ENCODE measurements at regions not wholly inside any gene's neighbourhood (a gene's known extent, or its start where the extent isn't known, plus 50 kb on each side); places are given as distances from the start of the nearest gene placed in this dataset.
"Not testable (repeated sequence)": the region's sequence is repeated elsewhere in the genome, so short reads cannot be mapped to it uniquely, and the experiment has no call there.

DNA sequence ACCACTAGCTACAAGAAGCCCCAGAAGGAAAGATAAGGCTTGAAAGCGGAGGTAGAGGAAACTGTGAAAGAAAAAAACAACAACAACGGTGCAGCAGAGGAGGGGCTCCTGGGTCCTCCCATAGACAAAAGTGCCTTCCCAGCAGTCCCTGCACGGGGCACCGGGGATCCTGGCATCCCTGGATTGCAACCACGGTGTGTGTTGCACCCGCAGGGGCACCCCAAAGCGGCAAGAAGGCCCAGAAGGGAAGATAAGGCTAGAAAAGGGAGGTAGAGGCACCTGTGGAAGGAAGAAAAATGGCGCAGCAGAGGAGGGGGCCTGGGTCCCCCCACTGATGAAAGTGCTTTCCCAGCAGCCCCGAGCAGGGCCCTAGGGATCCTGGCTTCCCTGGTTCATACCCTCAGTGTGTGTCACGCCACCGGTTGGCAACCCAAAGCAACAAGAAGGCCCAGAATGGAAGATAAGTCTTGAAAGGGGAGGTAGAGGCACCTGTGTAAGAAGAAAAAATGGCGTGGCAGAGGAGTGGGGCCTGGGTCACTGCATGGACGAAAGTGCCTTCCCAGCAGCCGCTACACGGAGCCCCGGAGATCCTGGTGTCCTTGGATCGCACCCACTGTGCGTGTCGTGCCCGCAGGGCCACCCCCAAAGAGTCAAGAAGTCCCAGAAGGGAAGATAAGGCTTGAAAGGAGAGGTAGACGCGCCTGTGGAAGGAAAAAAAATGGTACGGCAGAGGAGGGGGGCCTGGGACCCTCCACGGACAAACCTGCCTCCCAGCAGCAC, 281.0 kb downstream of the ALG10 start:
- no peaks in the 10 kb centered on the region for H3K9me3 ChIP-seq (ENCODE audit: insufficient read depth, low read length)
- no peak for TF ChIP-seq ZNF274 (IDR thresholded peaks at IDR 0.05; ENCODE audit: low read depth, low read length)
- TF ChIP-seq SUZ12 (IDR thresholded peaks at IDR 0.05; ENCODE audit: extremely low read depth, insufficient read depth, insufficient read length): no peak
- TF ChIP-seq YY1 (IDR thresholded peaks at IDR 0.05; ENCODE audit: insufficient read depth, insufficient read length): no peak
- H3K36me3 ChIP-seq (ENCODE audit: insufficient read depth, insufficient read length, low read length): no peaks in the 10 kb centered on the region
- H3K4me1 ChIP-seq (ENCODE audit: insufficient read depth, insufficient read length): no peaks in the 10 kb centered on the region
- H3K4me3 ChIP-seq (ENCODE audit: insufficient read length, low read depth): no peak overlapping the region
- peaks cover 22% of the 10 kb centered on the region for H3K27me3 ChIP-seq (ENCODE audit: insufficient read depth, insufficient read length)
- no peak for DNase-seq (ENCODE audit: low read depth, low spot score)
- H3K9ac ChIP-seq (ENCODE audit: insufficient read length, low read depth): no peak overlapping the region

- Histone ChIP-seq H3K36me3 (ENCODE audit: insufficient read depth, insufficient read length, low read length) (no peaks in the 10 kb centered on the region), H3K9me3 (ENCODE audit: insufficient read depth, low read length) (no peaks in the 10 kb centered on the region), H3K27me3 (ENCODE audit: insufficient read depth, insufficient read length) (peaks cover 20% of the 10 kb centered on the region), H3K9ac (ENCODE audit: insufficient read length, low read depth) (no peak overlapping the region), H3K4me1 (ENCODE audit: insufficient read depth, insufficient read length) (no peaks in the 10 kb centered on the region), H3K4me3 (ENCODE audit: insufficient read length, low read depth) (no peak overlapping the region)
- TF ChIP-seq YY1 (IDR thresholded peaks at IDR 0.05; ENCODE audit: insufficient read depth, insufficient read length) (no peak), SUZ12 (IDR thresholded peaks at IDR 0.05; ENCODE audit: extremely low read depth, insufficient read depth, insufficient read length) (no peak), ZNF274 (IDR thresholded peaks at IDR 0.05; ENCODE audit: low read depth, low read length) (no peak)
- no peak for DNase-seq (ENCODE audit: low read depth, low spot score)
Observed at GRCh38 chr12:34304001-34304400, 281.7 kb downstream of the ALG10 start.

DNA sequence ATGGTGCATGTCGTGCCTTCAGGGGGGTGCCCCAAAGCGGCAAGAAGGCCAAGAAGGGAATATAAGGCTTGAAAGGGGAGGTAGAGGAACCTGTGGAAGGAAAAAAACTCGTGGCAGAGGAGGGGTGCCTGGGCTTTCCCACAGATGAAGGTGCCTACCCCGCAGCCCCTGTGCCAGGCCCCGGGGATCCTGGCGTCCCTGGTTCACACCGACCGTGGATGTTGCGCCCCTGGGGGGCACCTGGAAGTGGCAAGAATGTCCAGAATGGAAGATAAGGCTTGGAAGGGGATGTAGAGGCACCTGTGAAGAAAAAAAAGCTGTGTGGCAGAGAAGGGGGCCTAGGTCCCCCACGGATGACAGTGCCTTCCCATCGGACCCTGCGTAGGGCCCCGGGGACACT, 282.2 kb downstream of the ALG10 start:
- H3K4me1 ChIP-seq (ENCODE audit: insufficient read depth, insufficient read length): no peaks in the 10 kb centered on the region
- H3K9me3 ChIP-seq (ENCODE audit: insufficient read depth, low read length): no peaks in the 10 kb centered on the region
- H3K27me3 ChIP-seq (ENCODE audit: insufficient read depth, insufficient read length): peaks cover 20% of the 10 kb centered on the region
- no peak for DNase-seq (ENCODE audit: low read depth, low spot score)
- no peak for TF ChIP-seq YY1 (IDR thresholded peaks at IDR 0.05; ENCODE audit: insufficient read depth, insufficient read length)
- TF ChIP-seq ZNF274 (IDR thresholded peaks at IDR 0.05; ENCODE audit: low read depth, low read length): no peak
- no peak for TF ChIP-seq SUZ12 (IDR thresholded peaks at IDR 0.05; ENCODE audit: extremely low read depth, insufficient read depth, insufficient read length)
- no peak overlapping the region for H3K4me3 ChIP-seq (ENCODE audit: insufficient read length, low read depth)
- no peaks in the 10 kb centered on the region for H3K36me3 ChIP-seq (ENCODE audit: insufficient read depth, insufficient read length, low read length)
- H3K9ac ChIP-seq (ENCODE audit: insufficient read length, low read depth): no peak overlapping the region

DNA sequence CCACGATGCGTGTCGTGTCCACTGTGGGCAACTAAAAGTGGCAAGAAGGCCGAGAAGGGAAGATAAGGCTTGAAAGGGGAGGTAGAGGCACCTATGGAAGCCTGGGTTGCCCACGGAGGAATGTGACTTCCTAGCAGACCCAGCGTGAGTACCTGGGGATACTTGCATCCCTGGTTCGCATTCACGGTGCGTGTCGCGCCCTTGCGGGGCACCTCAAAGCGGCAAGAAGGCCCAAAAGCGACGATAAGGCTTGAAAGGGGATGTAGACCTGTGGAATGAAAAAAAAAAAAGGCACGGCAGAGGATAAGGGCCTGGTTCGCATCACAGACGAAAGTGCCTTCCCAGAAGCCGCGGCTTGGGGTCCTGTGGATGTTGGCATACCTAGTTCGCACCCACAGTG, 282.9 kb downstream of the ALG10 start:
- no peak for DNase-seq (ENCODE audit: low read depth, low spot score)
- Histone ChIP-seq H3K9ac (ENCODE audit: insufficient read length, low read depth) (no peak overlapping the region), H3K9me3 (ENCODE audit: insufficient read depth, low read length) (no peaks in the 10 kb centered on the region), H3K27me3 (ENCODE audit: insufficient read depth, insufficient read length) (peaks cover 20% of the 10 kb centered on the region), H3K4me3 (ENCODE audit: insufficient read length, low read depth) (no peak overlapping the region), H3K36me3 (ENCODE audit: insufficient read depth, insufficient read length, low read length) (no peaks in the 10 kb centered on the region), H3K4me1 (ENCODE audit: insufficient read depth, insufficient read length) (no peaks in the 10 kb centered on the region)
- TF ChIP-seq YY1 (IDR thresholded peaks at IDR 0.05; ENCODE audit: insufficient read depth, insufficient read length): no peak
- no peak for TF ChIP-seq ZNF274 (IDR thresholded peaks at IDR 0.05; ENCODE audit: low read depth, low read length)
- no peak for TF ChIP-seq SUZ12 (IDR thresholded peaks at IDR 0.05; ENCODE audit: extremely low read depth, insufficient read depth, insufficient read length)

DNA sequence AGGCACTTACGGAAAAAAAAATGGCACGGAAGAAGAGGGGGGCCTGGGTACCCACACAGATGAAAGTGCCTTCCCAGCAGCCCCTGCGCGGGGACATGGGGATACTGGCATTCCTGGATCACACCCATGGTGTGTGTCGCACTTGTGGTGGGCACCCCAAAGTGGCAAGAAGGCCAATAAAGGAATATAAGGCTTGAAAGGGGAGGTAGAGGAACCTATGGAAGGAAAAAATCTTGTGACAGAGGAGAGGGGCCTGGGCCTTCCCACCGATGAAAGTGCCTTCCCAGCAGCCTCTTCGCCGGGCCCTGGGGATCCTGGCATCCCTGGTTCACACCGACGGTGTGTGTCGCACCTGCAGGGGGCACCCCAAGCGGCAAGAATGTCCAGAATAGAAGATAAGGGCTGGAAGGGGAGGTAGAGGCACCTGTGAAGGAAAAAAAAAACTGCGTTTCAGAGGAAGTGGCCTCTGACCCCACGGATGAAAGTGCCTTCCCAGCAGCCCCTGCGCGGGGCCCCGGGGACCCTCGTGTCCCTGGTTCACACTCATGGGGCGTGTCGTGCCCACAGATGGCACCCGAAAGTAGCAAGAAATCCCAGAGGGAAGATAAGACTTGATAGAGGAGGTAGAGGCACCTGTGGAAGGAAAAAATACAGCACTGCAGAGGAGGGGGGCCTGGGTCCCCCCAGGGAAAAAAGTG, 284.0 kb downstream of the ALG10 start:
- Histone ChIP-seq H3K4me3 (ENCODE audit: insufficient read length, low read depth) (no peak overlapping the region), H3K27me3 (ENCODE audit: insufficient read depth, insufficient read length) (peaks cover 20% of the 10 kb centered on the region), H3K36me3 (ENCODE audit: insufficient read depth, insufficient read length, low read length) (no peaks in the 10 kb centered on the region), H3K4me1 (ENCODE audit: insufficient read depth, insufficient read length) (no peaks in the 10 kb centered on the region), H3K9ac (ENCODE audit: insufficient read length, low read depth) (no peak overlapping the region), H3K9me3 (ENCODE audit: insufficient read depth, low read length) (no peaks in the 10 kb centered on the region)
- no peak for DNase-seq (ENCODE audit: low read depth, low spot score)
- TF ChIP-seq YY1 (IDR thresholded peaks at IDR 0.05; ENCODE audit: insufficient read depth, insufficient read length) (no peak), SUZ12 (IDR thresholded peaks at IDR 0.05; ENCODE audit: extremely low read depth, insufficient read depth, insufficient read length) (no peak), ZNF274 (IDR thresholded peaks at IDR 0.05; ENCODE audit: low read depth, low read length) (no peak)

DNA sequence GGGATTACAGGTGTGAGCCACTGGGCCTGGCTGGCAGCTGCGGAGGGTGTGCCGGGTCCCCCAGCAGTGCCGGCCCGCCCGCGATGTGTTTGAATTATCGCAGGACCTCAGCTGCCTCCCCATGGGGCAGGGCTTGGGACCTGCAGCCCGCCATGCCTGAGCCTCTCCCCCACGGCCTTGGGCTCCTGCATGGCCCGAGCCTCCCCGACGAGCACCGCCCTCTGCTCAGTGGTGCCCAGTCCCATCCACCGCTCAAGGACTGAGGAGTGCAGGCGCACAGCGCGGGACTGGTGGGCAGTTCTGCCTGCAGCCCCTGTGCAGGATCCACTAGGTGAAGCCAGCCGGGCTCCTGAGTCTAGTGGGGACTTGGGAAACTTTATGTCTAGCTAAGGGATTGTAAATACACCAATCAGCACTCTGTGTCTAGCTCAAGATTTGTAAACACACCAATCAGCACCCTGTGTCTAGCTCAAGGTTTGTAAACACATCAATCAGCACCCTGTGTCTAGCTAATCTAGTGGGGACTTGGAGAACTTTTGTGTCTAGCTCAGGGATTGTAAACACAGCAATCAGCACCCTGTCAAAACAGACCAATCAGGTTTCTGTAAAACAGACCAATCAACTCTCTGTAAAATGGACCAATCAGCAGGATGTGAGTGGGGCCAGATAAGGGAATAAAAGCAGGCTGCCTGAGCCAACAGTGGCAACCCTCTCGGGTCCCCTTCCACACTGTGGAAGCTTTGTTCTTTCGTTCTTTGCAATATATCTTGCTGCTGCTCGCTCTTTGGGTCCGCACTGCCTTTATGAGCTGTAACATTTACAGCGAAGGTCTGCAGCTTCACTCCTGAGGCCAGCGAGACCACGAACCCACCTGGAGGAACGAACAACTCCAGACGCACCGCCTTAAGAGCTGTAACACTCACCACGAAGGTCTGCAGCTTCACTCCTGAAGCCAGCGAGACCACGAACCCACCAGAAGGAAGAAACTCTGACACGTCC, 287.8 kb downstream of the ALG10 start:
- not testable (repeated sequence) for H3K4me1 ChIP-seq (ENCODE audit: insufficient read depth, insufficient read length); H3K9me3 ChIP-seq (ENCODE audit: insufficient read depth, low read length); H3K36me3 ChIP-seq (ENCODE audit: insufficient read depth, insufficient read length, low read length); DNase-seq (ENCODE audit: low read depth, low spot score); H3K9ac ChIP-seq (ENCODE audit: insufficient read length, low read depth); H3K4me3 ChIP-seq (ENCODE audit: insufficient read length, low read depth)
- peaks cover 40% of the 10 kb centered on the region for H3K27me3 ChIP-seq (ENCODE audit: insufficient read depth, insufficient read length)

- Histone ChIP-seq H3K36me3 (ENCODE audit: insufficient read depth, insufficient read length, low read length) (no peaks in the 10 kb centered on the region), H3K27me3 (ENCODE audit: insufficient read depth, insufficient read length) (peaks cover 49% of the 10 kb centered on the region), H3K9ac (ENCODE audit: insufficient read length, low read depth) (no peak overlapping the region), H3K9me3 (ENCODE audit: insufficient read depth, low read length) (no peaks in the 10 kb centered on the region), H3K4me1 (ENCODE audit: insufficient read depth, insufficient read length) (no peaks in the 10 kb centered on the region), H3K4me3 (ENCODE audit: insufficient read length, low read depth) (no peak overlapping the region)
- TF ChIP-seq SUZ12 (IDR thresholded peaks at IDR 0.05; ENCODE audit: extremely low read depth, insufficient read depth, insufficient read length) (no peak), ZNF274 (IDR thresholded peaks at IDR 0.05; ENCODE audit: low read depth, low read length) (no peak), YY1 (IDR thresholded peaks at IDR 0.05; ENCODE audit: insufficient read depth, insufficient read length) (no peak)
- no peak for DNase-seq (ENCODE audit: low read depth, low spot score)
Observed at GRCh38 chr12:34311337-34311736, 289.0 kb downstream of the ALG10 start.
